ENCODE measurements at regions not wholly inside any gene's neighbourhood (a gene's known extent, or its start where the extent isn't known, plus 50 kb on each side); places are given as distances from the start of the nearest gene placed in this dataset.
"Not testable (repeated sequence)": the region's sequence is repeated elsewhere in the genome, so short reads cannot be mapped to it uniquely, and the experiment has no call there.

- Mint-ChIP-seq H3K9me3 (peaks cover 0 to 2% (median 0%) of the 10 kb centered on the region in 3 donors), H3K27me3 (no peaks in the 10 kb centered on the region), H3K4me1 (peaks cover 0 to 4% (median 3%) of the 10 kb centered on the region in 3 donors), H3K27ac (no peak overlapping the region), H3K36me3 (no peaks in the 10 kb centered on the region), H3K4me3 (no peak overlapping the region)
Observed at GRCh38 chr2:182605166-182605565, 110.9 kb upstream of the DNAJC10 start.

GRCh38 chr2:182606728-182607681 lies 109.1 kb upstream of the DNAJC10 start:
- Mint-ChIP-seq H3K36me3 (no peaks in the 10 kb centered on the region), H3K9me3 (peaks cover 0 to 2% (median 0%) of the 10 kb centered on the region in 3 donors), H3K27ac (no peak overlapping the region), H3K27me3 (no peaks in the 10 kb centered on the region), H3K4me3 (no peak overlapping the region), H3K4me1 (peaks cover 0 to 4% (median 3%) of the 10 kb centered on the region in 3 donors)

GRCh38 chr2:182608181-182608845 lies 107.7 kb upstream of the DNAJC10 start:
- H3K9me3 Mint-ChIP-seq: peaks cover 0 to 2% (median 0%) of the 10 kb centered on the region in 3 donors
- H3K27me3 Mint-ChIP-seq: no peaks in the 10 kb centered on the region
- H3K4me3 Mint-ChIP-seq: no peak overlapping the region
- H3K36me3 Mint-ChIP-seq: no peaks in the 10 kb centered on the region
- peaks cover 0 to 4% (median 3%) of the 10 kb centered on the region in 3 donors for H3K4me1 Mint-ChIP-seq
- H3K27ac Mint-ChIP-seq: no peak overlapping the region

GRCh38 chr2:182609005-182609404 lies 107.1 kb upstream of the DNAJC10 start:
- not testable (repeated sequence) for H3K4me3 Mint-ChIP-seq, H3K27ac Mint-ChIP-seq, H3K9me3 Mint-ChIP-seq

GRCh38 chr2:182610231-182610630 lies 105.8 kb upstream of the DNAJC10 start:
- Mint-ChIP-seq H3K36me3 (no peaks in the 10 kb centered on the region), H3K27ac (no peak overlapping the region), H3K4me3 (no peak overlapping the region)

More at GRCh38 chr2:182609005-182609404, 107.1 kb upstream of the DNAJC10 start:
- H3K27me3 Mint-ChIP-seq, H3K36me3 Mint-ChIP-seq, H3K4me1 Mint-ChIP-seq: not testable (repeated sequence)

GRCh38 chr2:182611009-182611408 lies 105.0 kb upstream of the DNAJC10 start:
- Mint-ChIP-seq H3K36me3 (no peaks in the 10 kb centered on the region), H3K27me3 (no peaks in the 10 kb centered on the region), H3K27ac (no peak overlapping the region), H3K4me3 (no peak overlapping the region), H3K4me1 (peaks cover 0 to 4% (median 2%) of the 10 kb centered on the region in 3 donors), H3K9me3 (peaks cover 0 to 2% (median 0%) of the 10 kb centered on the region in 3 donors)

More at GRCh38 chr2:182610231-182610630, 105.8 kb upstream of the DNAJC10 start:
- Mint-ChIP-seq H3K9me3 (peaks cover 0 to 2% (median 0%) of the 10 kb centered on the region in 3 donors), H3K27me3 (no peaks in the 10 kb centered on the region), H3K4me1 (peaks cover 0 to 4% (median 3%) of the 10 kb centered on the region in 3 donors)

GRCh38 chr2:182615036-182615435 lies 101.0 kb upstream of the DNAJC10 start:
- H3K27me3 Mint-ChIP-seq: no peaks in the 10 kb centered on the region
- no peaks in the 10 kb centered on the region for H3K4me1 Mint-ChIP-seq
- H3K9me3 Mint-ChIP-seq: no peaks in the 10 kb centered on the region
- H3K36me3 Mint-ChIP-seq: no peaks in the 10 kb centered on the region
- no peak overlapping the region for H3K4me3 Mint-ChIP-seq
- no peak overlapping the region for H3K27ac Mint-ChIP-seq

- Mint-ChIP-seq H3K27me3 (no peaks in the 10 kb centered on the region), H3K27ac (no peak overlapping the region), H3K4me3 (no peak overlapping the region), H3K9me3 (no peaks in the 10 kb centered on the region), H3K36me3 (no peaks in the 10 kb centered on the region), H3K4me1 (no peaks in the 10 kb centered on the region)
Observed at GRCh38 chr2:182616471-182617393, 99.3 kb upstream of the DNAJC10 start.

- Mint-ChIP-seq H3K36me3 (no peaks in the 10 kb centered on the region), H3K27me3 (no peaks in the 10 kb centered on the region), H3K4me1 (no peaks in the 10 kb centered on the region), H3K27ac (no peak overlapping the region), H3K9me3 (no peaks in the 10 kb centered on the region), H3K4me3 (no peak overlapping the region)
Observed at GRCh38 chr2:182618672-182619079, 97.4 kb upstream of the DNAJC10 start.

GRCh38 chr2:182619276-182619675 lies 96.8 kb upstream of the DNAJC10 start:
- no peaks in the 10 kb centered on the region for H3K4me1 Mint-ChIP-seq
- H3K4me3 Mint-ChIP-seq: no peak overlapping the region
- no peaks in the 10 kb centered on the region for H3K9me3 Mint-ChIP-seq
- H3K27ac Mint-ChIP-seq: no peak overlapping the region
- no peaks in the 10 kb centered on the region for H3K36me3 Mint-ChIP-seq
- no peaks in the 10 kb centered on the region for H3K27me3 Mint-ChIP-seq

- no peaks in the 10 kb centered on the region for H3K9me3 Mint-ChIP-seq
- no peaks in the 10 kb centered on the region for H3K4me1 Mint-ChIP-seq
- H3K36me3 Mint-ChIP-seq: no peaks in the 10 kb centered on the region
- no peaks in the 10 kb centered on the region for H3K27me3 Mint-ChIP-seq
- H3K27ac Mint-ChIP-seq: no peak overlapping the region
- no peak overlapping the region for H3K4me3 Mint-ChIP-seq
Observed at GRCh38 chr2:182621191-182621590, 94.9 kb upstream of the DNAJC10 start.

GRCh38 chr2:182621810-182622209 lies 94.2 kb upstream of the DNAJC10 start:
- no peak overlapping the region for H3K27ac Mint-ChIP-seq
- no peaks in the 10 kb centered on the region for H3K36me3 Mint-ChIP-seq
- no peaks in the 10 kb centered on the region for H3K27me3 Mint-ChIP-seq
- H3K9me3 Mint-ChIP-seq: no peaks in the 10 kb centered on the region
- no peaks in the 10 kb centered on the region for H3K4me1 Mint-ChIP-seq
- H3K4me3 Mint-ChIP-seq: no peak overlapping the region

GRCh38 chr2:182622231-182622630 lies 93.8 kb upstream of the DNAJC10 start:
- H3K4me3 Mint-ChIP-seq: no peak overlapping the region
- no peaks in the 10 kb centered on the region for H3K36me3 Mint-ChIP-seq
- H3K27ac Mint-ChIP-seq: no peak overlapping the region
- H3K9me3 Mint-ChIP-seq: no peaks in the 10 kb centered on the region
- H3K27me3 Mint-ChIP-seq: no peaks in the 10 kb centered on the region
- no peaks in the 10 kb centered on the region for H3K4me1 Mint-ChIP-seq

- no peak overlapping the region for H3K27ac Mint-ChIP-seq
- no peak overlapping the region for H3K4me3 Mint-ChIP-seq
- no peaks in the 10 kb centered on the region for H3K27me3 Mint-ChIP-seq
- no peaks in the 10 kb centered on the region for H3K9me3 Mint-ChIP-seq
- no peaks in the 10 kb centered on the region for H3K4me1 Mint-ChIP-seq
- no peaks in the 10 kb centered on the region for H3K36me3 Mint-ChIP-seq
Observed at GRCh38 chr2:182625814-182626213, 90.2 kb upstream of the DNAJC10 start.

- H3K27me3 Mint-ChIP-seq: peaks cover 2% of the 10 kb centered on the region
- H3K9me3 Mint-ChIP-seq: no peaks in the 10 kb centered on the region
- no peaks in the 10 kb centered on the region for H3K36me3 Mint-ChIP-seq
- H3K27ac Mint-ChIP-seq: no peak overlapping the region
- no peak overlapping the region for H3K4me3 Mint-ChIP-seq
- no peaks in the 10 kb centered on the region for H3K4me1 Mint-ChIP-seq
Observed at GRCh38 chr2:182628916-182629315, 87.1 kb upstream of the DNAJC10 start.

All from IgD-negative memory B cell (primary cell).